ENCODE measurements at regions not wholly inside any gene's neighbourhood (a gene's known extent, or its start where the extent isn't known, plus 50 kb on each side); places are given as distances from the start of the nearest gene placed in this dataset.

DNA sequence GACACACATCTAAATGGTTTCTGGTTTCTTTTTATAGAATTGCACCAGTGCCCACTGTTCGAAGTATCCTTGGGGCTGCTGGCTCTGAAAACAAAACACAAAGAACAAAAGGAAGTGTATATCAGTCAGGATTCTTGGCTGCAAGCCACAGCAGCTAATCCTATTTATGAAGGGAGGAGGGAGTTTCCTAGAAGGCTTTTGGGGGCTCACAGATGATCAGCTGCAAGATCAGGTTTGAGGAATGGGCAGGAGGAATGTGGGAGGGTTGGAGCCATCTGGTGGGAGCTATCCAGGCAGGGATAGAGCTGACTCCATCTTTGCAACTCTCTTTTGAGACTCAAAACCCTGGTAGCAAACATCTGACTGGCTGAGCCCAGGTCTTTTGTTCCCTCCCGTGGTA, 118.3 kb upstream of the EEF2KMT start:
- TF ChIP-seq CTCF (IDR thresholded peaks at IDR 0.05) (no peak), POLR2A (IDR thresholded peaks at IDR 0.05) (no peak)
